ENCODE measurements at regions not wholly inside any gene's neighbourhood (a gene's known extent, or its start where the extent isn't known, plus 50 kb on each side); places are given as distances from the start of the nearest gene placed in this dataset.

DNA sequence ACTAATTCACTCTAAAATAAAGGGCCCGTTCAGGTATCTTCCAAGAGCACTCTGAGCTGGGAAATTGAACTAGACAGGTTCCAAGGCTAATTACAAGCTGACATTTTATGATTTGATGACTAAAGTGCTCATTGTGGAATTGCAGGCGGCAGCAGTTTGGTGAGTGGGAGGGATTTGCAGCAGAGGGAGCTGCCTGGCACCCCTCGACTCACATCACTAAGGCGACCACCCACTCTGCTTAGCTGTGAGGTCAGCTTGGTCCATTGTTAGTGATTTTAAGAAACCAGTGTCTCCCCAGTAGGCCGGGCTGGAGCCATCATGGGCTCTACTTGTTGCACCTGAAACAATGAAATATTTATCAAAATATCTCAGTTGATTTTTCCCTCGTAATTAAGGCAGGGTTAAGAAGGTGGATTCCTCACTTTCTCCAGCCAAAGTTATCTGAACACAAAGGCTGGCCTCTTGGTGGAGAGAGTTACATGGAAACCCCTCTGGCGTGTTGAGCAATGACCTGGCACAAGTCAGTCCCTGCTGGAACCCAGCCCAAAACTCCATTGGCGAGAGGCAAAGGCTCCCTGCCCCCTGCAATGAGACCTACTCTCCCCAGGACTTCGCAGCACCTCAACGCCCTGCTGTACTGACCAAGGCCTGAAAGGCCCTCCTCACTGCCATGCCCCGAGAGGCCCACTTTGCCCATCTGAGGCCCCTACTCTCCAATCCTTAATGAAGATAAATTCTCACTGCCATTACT lies 65.0 kb upstream of the ATP2B2 start:
- H3K4me3 ChIP-seq (ENCODE audit: low read depth, low read length, poor library complexity, severe bottlenecking), result no peak overlapping the region
- H3K27ac ChIP-seq (ENCODE audit: low read depth, low read length, poor library complexity, severe bottlenecking), result no peak overlapping the region
- no peaks in the 10 kb centered on the region for H3F3A ChIP-seq (ENCODE audit: insufficient read depth, low read length)
- H2AFZ ChIP-seq (ENCODE audit: low read length), result no peak overlapping the region
- H3K9me2 ChIP-seq (ENCODE audit: low read depth, low read length), result no peaks in the 10 kb centered on the region
- H4K20me1 ChIP-seq (ENCODE audit: insufficient read depth, low read length), result no peaks in the 10 kb centered on the region
- H3K4me2 ChIP-seq (ENCODE audit: low read length), result no peak overlapping the region
- H3K27me3 ChIP-seq (ENCODE audit: insufficient read depth, low read length), result 0 out of 2 replicates have a peak, but pooled peaks cover 3% of the 10 kb centered on the region
- no peaks in the 10 kb centered on the region for H3K4me1 ChIP-seq (ENCODE audit: insufficient read depth, low read length, severe bottlenecking)
- no peaks in the 10 kb centered on the region for H3K79me2 ChIP-seq (ENCODE audit: insufficient read depth, low read length)
- no peak overlapping the region for H3K9ac ChIP-seq (ENCODE audit: low read length)
- TF ChIP-seq, protein P1, sequence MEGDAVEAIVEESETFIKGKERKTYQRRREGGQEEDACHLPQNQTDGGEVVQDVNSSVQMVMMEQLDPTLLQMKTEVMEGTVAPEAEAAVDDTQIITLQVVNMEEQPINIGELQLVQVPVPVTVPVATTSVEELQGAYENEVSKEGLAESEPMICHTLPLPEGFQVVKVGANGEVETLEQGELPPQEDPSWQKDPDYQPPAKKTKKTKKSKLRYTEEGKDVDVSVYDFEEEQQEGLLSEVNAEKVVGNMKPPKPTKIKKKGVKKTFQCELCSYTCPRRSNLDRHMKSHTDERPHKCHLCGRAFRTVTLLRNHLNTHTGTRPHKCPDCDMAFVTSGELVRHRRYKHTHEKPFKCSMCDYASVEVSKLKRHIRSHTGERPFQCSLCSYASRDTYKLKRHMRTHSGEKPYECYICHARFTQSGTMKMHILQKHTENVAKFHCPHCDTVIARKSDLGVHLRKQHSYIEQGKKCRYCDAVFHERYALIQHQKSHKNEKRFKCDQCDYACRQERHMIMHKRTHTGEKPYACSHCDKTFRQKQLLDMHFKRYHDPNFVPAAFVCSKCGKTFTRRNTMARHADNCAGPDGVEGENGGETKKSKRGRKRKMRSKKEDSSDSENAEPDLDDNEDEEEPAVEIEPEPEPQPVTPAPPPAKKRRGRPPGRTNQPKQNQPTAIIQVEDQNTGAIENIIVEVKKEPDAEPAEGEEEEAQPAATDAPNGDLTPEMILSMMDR (IDR thresholded peaks at IDR 0.05; ENCODE audit: low read length), result no peak
- no peak for TF ChIP-seq EZH2 (IDR thresholded peaks at IDR 0.05; ENCODE audit: borderline replicate concordance, low read length)
- no peaks in the 10 kb centered on the region for H3K9me3 ChIP-seq (ENCODE audit: low read length)
- H3K36me3 ChIP-seq (ENCODE audit: insufficient read depth, low read length), result no peaks in the 10 kb centered on the region

DNA sequence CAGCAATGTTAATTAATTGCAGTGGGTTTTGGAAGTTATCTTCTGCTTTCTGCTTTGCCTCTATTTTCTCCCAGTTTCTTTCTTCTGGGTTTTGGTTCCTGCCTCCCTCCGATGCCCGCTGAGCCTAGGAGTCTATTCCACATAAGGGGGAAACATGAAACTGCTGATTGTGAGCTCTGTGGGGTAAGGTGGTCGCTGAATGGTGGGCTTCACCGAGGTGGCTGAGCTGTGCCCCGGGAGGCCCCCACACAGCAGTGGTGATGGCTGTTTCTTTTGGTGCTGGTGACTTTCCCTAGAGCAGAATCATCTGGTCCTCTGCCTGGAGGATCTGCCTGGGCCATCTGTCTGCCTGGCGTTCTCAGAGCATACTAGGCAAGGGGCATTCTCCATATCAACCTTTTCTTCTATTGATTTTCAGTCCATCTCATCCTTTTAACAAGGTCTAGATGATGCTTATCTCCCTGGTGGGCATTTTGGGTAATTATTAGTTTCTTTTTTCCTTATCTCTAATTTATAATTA lies 68.8 kb upstream of the ATP2B2 start:
- H4K20me1 ChIP-seq (ENCODE audit: insufficient read depth, low read length), result no peaks in the 10 kb centered on the region
- H3K9me3 ChIP-seq (ENCODE audit: low read length), result no peaks in the 10 kb centered on the region
- H3F3A ChIP-seq (ENCODE audit: insufficient read depth, low read length), result no peaks in the 10 kb centered on the region
- H3K9ac ChIP-seq (ENCODE audit: low read length), result no peak overlapping the region
- no peaks in the 10 kb centered on the region for H3K36me3 ChIP-seq (ENCODE audit: insufficient read depth, low read length)
- H3K4me3 ChIP-seq (ENCODE audit: low read depth, low read length, poor library complexity, severe bottlenecking), result no peak overlapping the region
- H3K9me2 ChIP-seq (ENCODE audit: low read depth, low read length), result no peaks in the 10 kb centered on the region
- TF ChIP-seq, protein P1 (IDR thresholded peaks at IDR 0.05; ENCODE audit: low read length), result no peak
- TF ChIP-seq EZH2 (IDR thresholded peaks at IDR 0.05; ENCODE audit: borderline replicate concordance, low read length), result no peak
- H3K4me2 ChIP-seq (ENCODE audit: low read length), result no peak overlapping the region
- H2AFZ ChIP-seq (ENCODE audit: low read length), result no peak overlapping the region
- no peaks in the 10 kb centered on the region for H3K79me2 ChIP-seq (ENCODE audit: insufficient read depth, low read length)
- 0 out of 2 replicates have a peak, but pooled peaks cover 3% of the 10 kb centered on the region for H3K27me3 ChIP-seq (ENCODE audit: insufficient read depth, low read length)
- H3K4me1 ChIP-seq (ENCODE audit: insufficient read depth, low read length, severe bottlenecking), result no peaks in the 10 kb centered on the region
- no peak overlapping the region for H3K27ac ChIP-seq (ENCODE audit: low read depth, low read length, poor library complexity, severe bottlenecking)

DNA sequence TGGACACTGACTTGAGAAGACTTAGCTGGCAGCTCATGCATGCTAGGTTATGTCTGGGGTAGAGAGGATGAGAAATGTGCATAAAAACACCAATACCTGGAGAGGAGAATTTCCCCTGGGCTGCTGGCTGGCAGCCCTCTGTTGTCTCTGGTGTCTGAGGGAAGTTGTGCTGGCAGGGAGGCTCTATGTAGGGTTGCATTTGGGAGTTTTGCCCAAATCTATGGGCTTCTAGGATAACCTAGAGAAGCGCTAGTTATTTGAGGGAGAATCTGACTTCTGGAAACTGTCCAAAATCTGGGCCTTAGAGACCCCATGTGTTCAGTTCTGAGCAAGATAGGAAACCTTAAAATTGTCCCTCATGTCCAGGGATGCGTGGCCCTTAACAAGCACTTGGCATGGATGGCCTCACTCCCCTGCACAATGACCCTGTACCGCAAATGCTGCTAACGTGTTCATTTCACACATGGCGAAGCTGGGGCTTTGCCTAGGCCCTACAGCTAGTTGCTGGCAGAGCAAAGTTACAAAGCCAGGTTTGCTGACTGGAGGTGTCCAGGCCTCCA lies 70.3 kb upstream of the ATP2B2 start:
- H3K27ac ChIP-seq (ENCODE audit: low read depth, low read length, poor library complexity, severe bottlenecking), result no peak overlapping the region
- H3K9me2 ChIP-seq (ENCODE audit: low read depth, low read length), result no peaks in the 10 kb centered on the region
- no peaks in the 10 kb centered on the region for H3K36me3 ChIP-seq (ENCODE audit: insufficient read depth, low read length)
- no peaks in the 10 kb centered on the region for H3K4me1 ChIP-seq (ENCODE audit: insufficient read depth, low read length, severe bottlenecking)
- no peak for TF ChIP-seq EZH2 (IDR thresholded peaks at IDR 0.05; ENCODE audit: borderline replicate concordance, low read length)
- TF ChIP-seq, protein P1 (IDR thresholded peaks at IDR 0.05; ENCODE audit: low read length), result no peak
- H3F3A ChIP-seq (ENCODE audit: insufficient read depth, low read length), result no peaks in the 10 kb centered on the region
- no peaks in the 10 kb centered on the region for H3K79me2 ChIP-seq (ENCODE audit: insufficient read depth, low read length)
- H2AFZ ChIP-seq (ENCODE audit: low read length), result no peak overlapping the region
- no peak overlapping the region for H3K4me3 ChIP-seq (ENCODE audit: low read depth, low read length, poor library complexity, severe bottlenecking)
- no peaks in the 10 kb centered on the region for H4K20me1 ChIP-seq (ENCODE audit: insufficient read depth, low read length)
- H3K9ac ChIP-seq (ENCODE audit: low read length), result no peak overlapping the region
- H3K9me3 ChIP-seq (ENCODE audit: low read length), result no peaks in the 10 kb centered on the region
- H3K4me2 ChIP-seq (ENCODE audit: low read length), result no peak overlapping the region
- 0 out of 2 replicates have a peak, but pooled peaks cover 3% of the 10 kb centered on the region for H3K27me3 ChIP-seq (ENCODE audit: insufficient read depth, low read length)

All from OCI-LY1 (cell line).